Pancreas (tissue), 10 donors: ENCODE measurements at regions not wholly inside any gene's neighbourhood (a gene's known extent, or its start where the extent isn't known, plus 50 kb on each side); places are given as distances from the start of the nearest gene placed in this dataset.

Experiments used
- ATAC-seq, 4 donors: fragments of 200-7000 bp; cut with Tn5 transposase; one replicate each; pipeline versions ENCODE4 v1.8.0 to v1.9.1; 2020; ENCODE audit warnings: mild to moderate bottlenecking in 4 of 4, moderate library complexity in 4 of 4
- DNase-seq, 6 donors: peaks; one replicate each; pipeline ENCODE4 v3.0.0-alpha.2; 2020
- FAIRE-seq: peaks from 2 replicates; lab custom pipeline; 2012; peaks lifted over from hg19 to GRCh38; lab: Jason Lieb, UNC
- H3K27ac ChIP-seq, 4 donors: fragments of 200-600 bp; sonication (generic); 1 replicate in 3 of 4; 2 replicates in 1 of 4; pipeline versions ENCODE4 v1.5.0 to v1.8.0; 2020
- H3K27me3 ChIP-seq, 4 donors: fragments of 200-600 bp; one replicate each; pipeline ENCODE4 v1.8.0; 2021
- H3K36me3 ChIP-seq, 3 donors: fragments of 200-600 bp; sonication (generic) in 1 of 3; one replicate each; pipeline versions ENCODE4 v1.5.0 to v1.8.0; 2020 to 2021
- H3K4me1 ChIP-seq, 3 donors: fragments of 200-600 bp; one replicate each; pipeline ENCODE4 v1.8.0; 2021
- H3K4me3 ChIP-seq, 4 donors: fragments of 200-600 bp; sonication (generic) in 2 of 4; one replicate each; pipeline versions ENCODE4 v1.5.0 to v1.8.0; 2020 to 2021
- H3K9me3 ChIP-seq, 4 donors: fragments of 200-600 bp; one replicate each; pipeline ENCODE4 v1.8.0; 2021
- WGBS, 2 donors: extraction: QIAGEN DNeasy Blood & Tissue Kit; methylation state at CpG; one replicate each; pipeline ENCODE4 v1.1.7; 2013; 5-methylcytosine and 5-hydroxymethylcytosine counted together
- intact Hi-C, 3 donors: fragments of 100-400 bp; cut with DNase I; formaldehyde crosslinking; loops; one replicate each; pipeline versions ENCODE4 v1.11.1 to v1.14.2; 2022
- TF ChIP-seq, protein P1 (sequence below), 4 donors: fragments of 200-600 bp; sonication (generic) in 3 of 4; IDR thresholded peaks; one replicate each; pipeline versions ENCODE4 v1.5.0 to v1.8.0; 2021; ENCODE audit warnings: antibody characterized with exemption in 4 of 4
- donor health status: healthy with polysubstance abuse.
- donor health status: DM: no; HTN: no; CAD: no; lungs with moderate emphysema.
- donor health status: DM: no; HTN: no; CAD: no.
- donor health status: control.
- donor health status: control.
- donor health status: Bipolar disorder and iron deficiency.
- donor health status: DM: yes; HTN: yes; CAD: no.
- donor health status: DM: no; HTN: no; CAD: no.
- donor health status: DM: no; HTN: no; CAD: no.
- donor health status: DM: yes; HTN: yes; CAD: no.

DNA sequence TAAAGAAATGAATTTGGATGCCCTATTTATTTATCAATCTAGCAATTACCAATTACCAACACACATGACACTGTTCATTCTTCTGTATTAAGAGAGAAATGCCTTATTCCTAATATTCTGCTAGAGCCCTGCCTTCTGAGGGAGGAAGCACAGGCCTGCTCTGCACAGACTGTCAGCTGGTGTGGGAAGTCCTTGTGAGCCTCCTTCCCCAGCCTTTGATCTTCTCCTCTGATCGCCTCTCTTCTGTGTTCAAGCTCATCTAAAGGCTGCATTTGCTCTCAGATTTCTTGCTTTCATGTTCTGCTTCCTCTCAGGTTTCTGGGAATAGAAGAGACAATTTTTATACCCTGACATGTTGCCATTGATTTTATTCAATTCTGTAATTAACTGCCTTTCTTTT lies 290.6 kb upstream of the UMPS start:
- Histone ChIP-seq H3K4me1 (no peaks in the 10 kb centered on the region), H3K36me3 (peaks cover 0 to 6% (median 0%) of the 10 kb centered on the region in 3 donors), H3K4me3 (no peak overlapping the region), H3K27me3 (no peaks in the 10 kb centered on the region), H3K9me3 (no peaks in the 10 kb centered on the region), H3K27ac (no peak overlapping the region)
- ATAC-seq (no peak), FAIRE-seq (no peak), DNase-seq (no peak)
- WGBS, 2 donors, result 63 to 77% methylated on average over 1 of the region's 1 CpG
- TF ChIP-seq, protein P1, sequence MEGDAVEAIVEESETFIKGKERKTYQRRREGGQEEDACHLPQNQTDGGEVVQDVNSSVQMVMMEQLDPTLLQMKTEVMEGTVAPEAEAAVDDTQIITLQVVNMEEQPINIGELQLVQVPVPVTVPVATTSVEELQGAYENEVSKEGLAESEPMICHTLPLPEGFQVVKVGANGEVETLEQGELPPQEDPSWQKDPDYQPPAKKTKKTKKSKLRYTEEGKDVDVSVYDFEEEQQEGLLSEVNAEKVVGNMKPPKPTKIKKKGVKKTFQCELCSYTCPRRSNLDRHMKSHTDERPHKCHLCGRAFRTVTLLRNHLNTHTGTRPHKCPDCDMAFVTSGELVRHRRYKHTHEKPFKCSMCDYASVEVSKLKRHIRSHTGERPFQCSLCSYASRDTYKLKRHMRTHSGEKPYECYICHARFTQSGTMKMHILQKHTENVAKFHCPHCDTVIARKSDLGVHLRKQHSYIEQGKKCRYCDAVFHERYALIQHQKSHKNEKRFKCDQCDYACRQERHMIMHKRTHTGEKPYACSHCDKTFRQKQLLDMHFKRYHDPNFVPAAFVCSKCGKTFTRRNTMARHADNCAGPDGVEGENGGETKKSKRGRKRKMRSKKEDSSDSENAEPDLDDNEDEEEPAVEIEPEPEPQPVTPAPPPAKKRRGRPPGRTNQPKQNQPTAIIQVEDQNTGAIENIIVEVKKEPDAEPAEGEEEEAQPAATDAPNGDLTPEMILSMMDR (IDR thresholded peaks at IDR 0.05), result no peak
- intact Hi-C loops, result no loop called here

- TF ChIP-seq, protein P1 (IDR thresholded peaks at IDR 0.05), result no peak
- Histone ChIP-seq H3K4me3 (no peak overlapping the region), H3K9me3 (no peaks in the 10 kb centered on the region), H3K27me3 (no peaks in the 10 kb centered on the region), H3K4me1 (no peaks in the 10 kb centered on the region), H3K36me3 (no peaks in the 10 kb centered on the region), H3K27ac (no peak overlapping the region)
- DNase-seq (peak in 1 of 6 donors; percentile 25), FAIRE-seq (no peak), ATAC-seq (no peak)
- 93 to 98% methylated on average over 9 of the region's 9 CpGs for WGBS, 2 donors
- intact Hi-C loops, result no loop called here
These were observed 288.5 kb upstream of the UMPS start for GRCh38 chr3:124441766-124442165.

GRCh38 chr3:124442463-124442862 lies 287.8 kb upstream of the UMPS start:
- WGBS, 2 donors, result 80 to 85% methylated on average over 2 of the region's 2 CpGs
- Histone ChIP-seq H3K4me1 (no peaks in the 10 kb centered on the region), H3K27ac (no peak overlapping the region), H3K4me3 (no peak overlapping the region), H3K36me3 (no peaks in the 10 kb centered on the region), H3K9me3 (no peaks in the 10 kb centered on the region), H3K27me3 (no peaks in the 10 kb centered on the region)
- FAIRE-seq (no peak), DNase-seq (no peak), ATAC-seq (no peak)
- TF ChIP-seq, protein P1 (IDR thresholded peaks at IDR 0.05), result no peak
- intact Hi-C loops, result no loop called here

DNA sequence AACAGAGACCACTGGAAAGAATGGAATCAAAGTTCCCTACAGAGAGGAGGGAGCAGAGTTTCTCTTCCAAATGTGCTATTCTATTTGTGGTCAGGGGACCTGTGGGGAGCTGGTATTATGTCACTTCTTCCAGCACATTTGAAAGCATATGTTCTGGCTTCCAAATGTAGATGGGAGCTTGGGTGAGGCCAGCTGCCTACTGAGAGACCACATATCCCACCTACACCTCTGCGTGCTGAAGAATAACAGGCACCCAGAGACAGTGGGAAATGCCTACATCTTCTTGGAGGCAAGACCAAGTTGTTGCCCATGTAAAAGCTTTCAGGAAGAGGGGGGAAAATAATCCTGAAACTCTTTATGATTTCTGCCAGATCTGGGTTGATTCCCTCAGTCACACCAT lies 286.8 kb upstream of the UMPS start:
- DNase-seq (no peak), FAIRE-seq (no peak), ATAC-seq (no peak)
- 96 to 100% methylated on average over 1 of the region's 1 CpG for WGBS, 2 donors
- intact Hi-C loops, result no loop called here
- no peaks in the 10 kb centered on the region for H3K27me3 ChIP-seq
- no peaks in the 10 kb centered on the region for H3K9me3 ChIP-seq
- H3K4me3 ChIP-seq, result no peak overlapping the region
- TF ChIP-seq, protein P1 (IDR thresholded peaks at IDR 0.05), result no peak
- no peak overlapping the region for H3K27ac ChIP-seq
- no peaks in the 10 kb centered on the region for H3K4me1 ChIP-seq
- no peaks in the 10 kb centered on the region for H3K36me3 ChIP-seq

DNA sequence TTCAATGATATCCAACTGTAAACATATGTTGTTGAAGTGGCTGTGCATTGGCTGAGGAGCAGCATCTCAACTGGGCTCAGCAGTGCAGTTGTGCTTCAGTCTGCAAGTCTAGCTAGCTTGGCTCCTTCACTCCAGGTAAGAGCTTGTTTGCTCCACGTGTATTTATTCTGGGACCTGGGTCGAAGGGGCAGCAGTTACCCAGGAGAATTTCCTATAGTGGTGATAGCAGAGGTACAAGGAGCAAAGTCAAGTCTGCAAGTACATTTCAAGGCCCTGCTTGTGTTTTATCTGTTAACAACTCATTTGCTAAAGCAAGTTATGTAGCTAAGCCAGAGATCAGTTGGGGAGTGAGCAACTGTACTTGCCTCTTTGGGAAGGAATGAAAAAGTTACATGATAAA lies 286.2 kb upstream of the UMPS start:
- no peaks in the 10 kb centered on the region for H3K27me3 ChIP-seq
- no peak for ATAC-seq
- no peaks in the 10 kb centered on the region for H3K36me3 ChIP-seq
- no peak overlapping the region for H3K4me3 ChIP-seq
- H3K9me3 ChIP-seq, result no peaks in the 10 kb centered on the region
- intact Hi-C loops, result no loop called here
- H3K27ac ChIP-seq, result no peak overlapping the region
- no peak for DNase-seq
- FAIRE-seq, result no peak
- H3K4me1 ChIP-seq, result no peaks in the 10 kb centered on the region
- TF ChIP-seq, protein P1 (IDR thresholded peaks at IDR 0.05), result no peak
- WGBS, 2 donors, result 36 to 45% methylated on average over 2 of the region's 2 CpGs
